HTR-8/SVneo (cell line): ENCODE measurements at regions not wholly inside any gene's neighbourhood (a gene's known extent, or its start where the extent isn't known, plus 50 kb on each side); places are given as distances from the start of the nearest gene placed in this dataset.
"Not testable (repeated sequence)": the region's sequence is repeated elsewhere in the genome, so short reads cannot be mapped to it uniquely, and the experiment has no call there.

Experiments used
- DNase-seq: peaks from one replicate; pipeline ENCODE4 v3.0.0; 2011; ENCODE audit warnings: low spot score, mixed read lengths; ENCODE audit not compliant: insufficient read length
- FAIRE-seq: peaks from 2 replicates; lab custom pipeline; 2011; peaks lifted over from hg19 to GRCh38; lab: Jason Lieb, UNC

GRCh38 chr5:62043289-62044280, 262.4 kb upstream of the KIF2A start:
- no peak for FAIRE-seq
- no peak for DNase-seq

DNA sequence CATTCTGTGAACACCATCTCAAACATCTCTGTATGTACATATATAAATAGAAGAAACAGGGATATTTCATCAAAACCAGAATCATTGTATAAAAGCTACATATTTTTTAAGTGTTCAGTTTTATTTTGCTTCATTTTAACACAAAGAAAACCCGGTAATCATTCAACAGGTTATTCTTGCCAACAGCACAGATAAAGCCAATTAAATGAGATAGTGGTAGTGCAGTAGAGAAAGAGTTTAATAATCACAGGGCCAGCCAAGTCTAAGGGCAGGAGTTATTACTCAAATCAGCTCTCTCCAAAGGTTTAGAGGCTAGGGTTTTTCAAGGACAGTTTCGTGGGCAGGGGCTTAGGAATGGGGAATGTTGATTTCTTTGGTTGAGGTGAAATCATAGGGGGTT, 261.0 kb upstream of the KIF2A start:
- DNase-seq (no peak), FAIRE-seq (no peak)

- FAIRE-seq (no peak), DNase-seq (no peak)
Measured at GRCh38 chr5:62046191-62046590, 259.8 kb upstream of the KIF2A start.

DNA sequence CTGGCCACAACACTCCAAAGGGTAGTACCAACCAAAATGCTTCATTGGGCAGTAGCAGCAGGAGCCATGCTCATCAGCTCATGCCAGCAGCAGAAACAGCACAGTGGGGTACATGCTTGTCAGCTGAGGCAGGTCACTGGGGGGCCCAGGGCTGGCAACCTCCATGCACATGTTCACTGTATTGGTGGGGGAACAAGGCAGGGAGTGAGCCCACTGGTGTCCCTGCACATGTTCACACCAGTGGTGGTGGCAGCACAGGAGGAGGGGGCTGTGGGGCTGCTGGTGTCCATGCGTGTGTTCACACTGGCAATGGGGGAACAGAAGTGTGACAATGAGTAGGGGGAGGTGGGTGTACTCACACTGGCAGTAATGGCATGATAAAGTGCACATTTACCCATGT, 254.3 kb upstream of the KIF2A start:
- FAIRE-seq (no peak), DNase-seq (no peak)

DNA sequence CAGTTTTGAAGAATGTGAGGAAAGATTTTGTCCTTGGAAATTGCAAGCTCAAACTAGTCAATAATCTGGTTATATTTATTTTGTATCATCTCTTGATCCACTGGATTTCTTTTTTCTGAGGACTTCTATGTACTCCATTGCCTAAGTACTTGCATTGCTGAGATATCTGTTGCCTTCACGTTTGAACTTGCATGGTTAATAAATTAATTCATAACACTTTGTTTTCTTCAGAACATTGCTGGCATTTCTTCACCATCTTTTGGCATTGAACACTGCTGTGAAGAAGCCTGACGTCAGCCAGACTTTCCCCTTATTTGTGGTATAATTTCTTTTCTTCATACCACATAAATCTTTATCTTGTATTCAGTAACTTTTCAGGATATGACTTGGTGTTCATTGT, 246.0 kb upstream of the KIF2A start:
- FAIRE-seq (no peak), DNase-seq (no peak)

GRCh38 chr5:62065050-62065449, 241.0 kb upstream of the KIF2A start:
- no peak for DNase-seq
- FAIRE-seq, result no peak

DNA sequence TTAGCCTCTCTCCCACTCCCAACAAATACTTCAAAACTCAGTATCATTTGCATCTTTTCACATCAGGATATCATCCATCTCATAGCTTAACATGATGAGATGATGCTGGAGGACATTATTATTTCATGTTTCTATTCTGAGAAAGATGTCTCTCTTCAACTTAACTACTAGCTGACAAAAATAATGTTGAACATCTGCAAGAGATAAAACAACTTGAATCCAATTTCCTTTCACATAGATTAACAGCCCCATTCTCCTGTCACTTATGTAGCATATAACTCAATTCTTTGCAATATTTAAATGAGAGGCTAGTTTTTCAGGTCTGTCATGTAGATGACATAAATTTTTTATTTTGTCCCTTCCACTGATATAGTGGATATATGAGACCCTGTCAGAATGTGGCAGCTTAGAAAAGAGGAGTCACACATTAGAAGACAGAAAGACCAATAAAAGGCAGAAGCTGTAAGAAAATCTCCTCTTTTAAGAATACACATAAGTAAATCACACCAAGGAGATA, 239.2 kb upstream of the KIF2A start:
- DNase-seq (no peak), FAIRE-seq (no peak)

- no peak for FAIRE-seq
Measured at GRCh38 chr5:62068554-62068953, 237.5 kb upstream of the KIF2A start.

GRCh38 chr5:62077387-62077786, 228.6 kb upstream of the KIF2A start:
- no peak for FAIRE-seq
- DNase-seq, result no peak

More at GRCh38 chr5:62068554-62068953, 237.5 kb upstream of the KIF2A start:
- no peak for DNase-seq

- no peak for FAIRE-seq
- DNase-seq, result no peak
Measured at GRCh38 chr5:62077823-62078550, 228.0 kb upstream of the KIF2A start.

- FAIRE-seq, result no peak
- DNase-seq, result peak; percentile 56
Measured at GRCh38 chr5:62082370-62082801, 223.6 kb upstream of the KIF2A start.

DNA sequence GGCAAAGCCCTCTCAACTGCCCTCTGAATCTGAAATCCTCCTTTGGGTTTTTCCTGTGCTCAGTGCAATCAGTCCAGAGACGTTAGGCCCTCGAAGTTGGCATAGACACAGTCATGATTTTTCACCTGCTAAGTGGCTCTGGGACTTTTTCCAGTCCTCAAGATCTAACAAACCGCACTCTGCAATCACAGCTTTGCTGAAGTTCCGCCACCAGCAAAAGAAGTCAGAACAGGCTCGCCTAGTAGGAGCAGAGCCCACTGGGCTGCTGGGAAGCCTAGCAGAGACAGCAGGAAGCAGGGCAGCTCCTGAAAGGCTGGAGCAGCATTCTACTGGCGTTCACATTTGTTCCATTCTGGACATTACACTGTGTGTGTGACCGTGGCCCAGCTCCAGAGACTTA, 222.8 kb upstream of the KIF2A start:
- DNase-seq, result no peak
- FAIRE-seq, result no peak

GRCh38 chr5:62083661-62084060, 222.3 kb upstream of the KIF2A start:
- no peak for DNase-seq
- FAIRE-seq, result no peak

DNA sequence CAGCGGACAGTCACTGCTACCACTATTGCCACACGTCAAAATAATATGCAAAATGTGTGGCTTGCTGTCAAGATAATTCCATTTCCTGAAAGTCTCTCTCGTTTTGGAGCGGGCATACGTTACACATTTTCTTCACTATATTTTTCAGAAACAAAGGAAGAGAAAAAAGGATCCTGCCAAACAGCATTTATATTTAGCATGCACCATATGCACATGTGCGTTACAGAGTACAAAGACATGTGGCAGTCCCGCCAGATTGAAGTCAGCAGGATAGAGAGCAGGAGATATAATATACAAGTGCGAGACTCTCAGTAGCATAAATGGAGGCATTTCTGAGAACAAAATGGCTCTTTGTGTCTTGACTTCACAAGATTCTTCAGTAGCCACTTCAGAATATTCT, 221.6 kb upstream of the KIF2A start:
- FAIRE-seq (no peak), DNase-seq (no peak)

DNA sequence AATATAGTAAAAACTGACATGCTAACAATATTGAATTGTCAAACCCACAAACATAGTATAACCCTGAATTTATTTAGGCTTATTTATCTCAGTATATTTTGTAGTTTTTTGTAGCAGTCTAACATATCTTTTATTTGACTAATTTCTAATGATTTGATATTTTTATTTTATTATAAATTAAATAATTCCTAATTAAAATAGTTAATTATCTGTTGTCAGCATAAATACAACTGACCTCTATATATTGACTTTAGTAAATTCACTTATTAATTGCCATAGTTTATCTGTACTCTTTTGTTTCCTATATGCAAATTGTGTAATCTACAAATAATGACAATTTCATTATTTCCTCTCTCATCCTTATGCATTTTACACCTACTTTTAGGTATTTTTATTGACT, 215.1 kb upstream of the KIF2A start:
- DNase-seq, result no peak
- FAIRE-seq, result no peak

DNA sequence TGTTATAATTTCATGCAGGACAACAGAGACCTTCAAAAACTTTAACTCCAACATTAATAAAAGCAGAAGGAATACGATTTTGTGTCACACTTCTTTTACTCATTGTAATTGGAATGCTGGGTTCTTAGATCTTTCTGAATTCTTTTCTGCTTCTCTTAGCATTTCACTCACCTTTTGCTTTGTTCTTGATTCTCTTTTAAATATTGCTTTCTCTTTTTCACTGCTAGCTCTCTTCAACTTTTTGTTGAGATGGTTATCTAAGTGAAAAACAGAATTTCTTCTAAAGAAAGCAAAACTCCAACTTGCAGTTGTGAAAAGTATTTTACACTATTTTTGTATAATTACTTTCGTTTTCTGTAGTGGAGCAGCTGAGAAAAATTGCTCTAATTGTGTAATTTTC, 212.6 kb upstream of the KIF2A start:
- FAIRE-seq (no peak), DNase-seq (no peak)

DNA sequence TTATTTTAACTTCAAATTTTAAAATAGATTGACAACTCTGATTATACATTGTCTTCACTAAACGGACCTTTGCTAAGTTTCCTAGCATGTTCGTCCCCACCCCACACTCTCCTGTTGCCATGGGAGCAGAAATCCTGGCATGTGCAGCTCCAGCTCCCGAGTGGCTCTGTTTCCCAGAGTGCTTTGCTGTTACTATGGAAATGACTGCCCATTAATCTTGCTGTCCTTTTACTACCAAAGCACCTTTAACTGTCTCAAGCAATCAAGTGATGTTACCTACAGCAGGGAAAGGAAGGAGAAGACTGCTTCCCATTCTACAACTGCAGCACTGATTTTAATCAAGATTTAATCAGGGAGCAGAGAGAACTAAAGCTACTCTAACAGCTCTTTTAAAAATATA, 212.0 kb upstream of the KIF2A start:
- DNase-seq, result peak; percentile 53
- peak; percentile 9 for FAIRE-seq

DNA sequence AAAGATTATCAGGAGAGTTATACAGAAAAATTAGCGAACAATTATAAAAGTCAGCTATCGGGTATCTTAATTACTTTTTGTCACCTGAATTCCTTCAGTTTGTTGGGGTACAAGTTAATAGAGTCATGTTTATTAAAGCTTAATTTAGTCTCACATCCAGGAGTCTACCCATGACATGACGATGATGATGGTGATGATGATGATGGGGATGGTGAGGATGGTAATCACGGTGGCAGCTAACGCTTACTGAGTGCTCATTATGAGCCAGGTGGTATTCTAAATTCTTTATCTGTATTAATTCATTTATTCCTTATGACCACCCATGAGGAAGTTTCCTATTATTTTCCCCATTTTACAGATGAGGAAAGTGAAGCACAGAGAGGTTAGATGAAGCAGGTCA, 208.6 kb upstream of the KIF2A start:
- FAIRE-seq, result no peak
- no peak for DNase-seq

- no peak for FAIRE-seq
Measured at GRCh38 chr5:62100201-62100600, 205.8 kb upstream of the KIF2A start.

GRCh38 chr5:62103863-62104262, 202.1 kb upstream of the KIF2A start:
- not testable (repeated sequence) for FAIRE-seq, DNase-seq

More at GRCh38 chr5:62100201-62100600, 205.8 kb upstream of the KIF2A start:
- no peak for DNase-seq

GRCh38 chr5:62111428-62111827, 194.6 kb upstream of the KIF2A start:
- no peak for FAIRE-seq
- DNase-seq, result no peak
